ENCODE measurements at regions not wholly inside any gene's neighbourhood (a gene's known extent, or its start where the extent isn't known, plus 50 kb on each side); places are given as distances from the start of the nearest gene placed in this dataset.

DNA sequence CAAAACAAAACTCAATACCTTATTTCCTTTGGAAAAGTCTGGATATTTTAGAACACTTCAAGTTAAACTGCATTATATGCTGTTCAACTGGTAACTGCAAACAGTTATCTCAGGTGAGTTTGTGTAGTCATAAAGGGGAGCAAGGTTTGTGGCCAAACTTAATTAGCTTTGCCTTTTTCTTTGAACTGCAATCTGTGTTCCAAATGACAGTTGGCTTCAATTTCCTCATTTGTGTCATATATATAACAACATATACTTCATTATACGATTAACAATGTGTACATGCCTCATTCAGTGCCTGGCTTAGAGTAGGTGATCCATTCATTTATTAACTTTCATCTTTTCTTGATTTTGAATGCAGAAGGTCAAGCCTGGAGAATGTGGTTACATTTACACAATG lies 55.8 kb downstream of the KCNE4 start:
- no peak for DNase-seq

DNA sequence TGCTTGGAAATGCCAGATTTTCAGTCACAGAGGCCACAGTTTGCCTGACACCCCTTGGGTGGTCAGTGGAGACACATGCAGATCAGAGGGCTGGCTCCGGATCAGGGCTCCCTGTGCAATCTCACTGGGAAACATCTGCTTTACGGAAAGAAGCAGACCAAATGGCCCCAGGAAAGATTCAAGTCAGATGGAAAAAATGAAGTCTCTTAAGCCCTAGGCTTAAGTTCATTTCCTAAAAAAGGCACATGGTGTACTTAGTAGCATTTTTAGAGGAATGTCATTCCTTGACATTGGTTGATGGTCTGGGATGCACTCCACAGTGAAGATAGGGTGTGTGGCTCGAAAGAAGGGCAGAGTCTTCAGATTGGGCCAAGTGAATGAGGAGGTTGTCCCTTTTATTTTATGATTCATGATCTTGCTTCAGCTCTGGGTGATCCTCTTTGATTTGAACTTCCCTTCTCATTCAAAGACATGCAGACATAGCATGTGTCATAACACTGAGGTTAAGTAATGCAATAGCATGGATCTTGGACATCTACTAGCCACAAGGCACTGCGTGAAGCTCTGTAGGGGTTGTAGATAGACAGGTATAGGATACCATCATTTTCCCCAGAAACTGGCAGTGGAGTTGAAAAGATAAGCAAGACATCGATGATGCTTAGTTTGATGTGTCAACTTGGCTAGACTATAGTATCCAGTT lies 56.5 kb downstream of the KCNE4 start:
- DNase-seq, result no peak

DNA sequence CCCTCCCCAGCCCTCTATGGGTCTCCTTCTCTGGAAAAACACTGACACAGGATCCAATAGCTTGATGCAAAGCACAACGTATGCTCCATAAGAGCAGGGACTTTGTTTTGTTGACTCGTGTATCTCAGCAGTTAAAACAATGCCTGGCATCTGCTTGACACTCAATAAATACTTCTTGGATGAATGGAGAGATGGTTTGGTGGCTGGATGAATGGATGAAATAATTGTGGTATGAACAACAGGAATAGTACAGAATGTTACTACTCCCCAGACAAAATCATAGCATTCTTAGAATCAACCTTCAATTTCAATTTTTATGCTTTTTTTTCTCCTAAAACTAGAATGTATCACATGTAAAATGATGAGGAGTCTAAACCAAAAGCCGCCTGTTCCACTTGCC lies 57.4 kb downstream of the KCNE4 start:
- DNase-seq, result no peak

DNA sequence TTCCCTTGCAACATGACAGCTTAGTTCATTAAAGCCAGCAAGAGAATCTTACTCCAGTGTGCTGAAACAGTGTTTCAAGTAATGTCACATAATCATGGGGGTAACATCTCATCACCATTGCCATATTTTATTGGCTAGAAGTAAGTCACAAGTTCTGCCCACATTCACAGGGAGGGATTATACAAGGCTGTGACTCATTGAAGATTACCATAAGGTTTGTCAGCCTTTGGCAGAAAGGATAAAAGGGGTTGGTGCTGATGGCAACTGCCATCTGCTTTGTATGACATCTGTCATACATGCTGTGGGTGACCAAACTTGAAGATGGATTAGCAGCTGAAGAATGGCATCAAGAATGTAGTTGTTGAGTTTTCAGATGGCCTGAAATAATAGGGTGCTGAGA lies 61.2 kb downstream of the KCNE4 start:
- DNase-seq, result no peak

DNA sequence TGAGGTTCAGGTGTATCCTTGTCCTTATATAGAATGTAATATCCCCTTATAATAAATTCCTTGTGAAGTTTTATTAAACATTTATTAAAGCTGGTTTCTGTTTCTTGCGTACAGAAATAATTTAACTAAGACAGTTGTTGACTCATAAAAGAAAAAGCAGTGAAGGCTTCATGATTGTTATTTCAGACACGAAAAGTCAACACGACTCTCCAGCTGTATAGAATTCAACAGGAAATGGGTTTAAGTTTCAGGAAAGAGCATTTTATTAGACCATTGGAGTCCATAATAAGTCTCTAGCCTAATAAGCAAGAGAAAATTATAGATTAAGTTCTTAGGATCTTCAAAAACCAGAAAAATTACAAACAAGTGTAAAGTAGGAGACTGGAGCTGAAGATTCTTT lies 62.2 kb downstream of the KCNE4 start:
- DNase-seq, result no peak

DNA sequence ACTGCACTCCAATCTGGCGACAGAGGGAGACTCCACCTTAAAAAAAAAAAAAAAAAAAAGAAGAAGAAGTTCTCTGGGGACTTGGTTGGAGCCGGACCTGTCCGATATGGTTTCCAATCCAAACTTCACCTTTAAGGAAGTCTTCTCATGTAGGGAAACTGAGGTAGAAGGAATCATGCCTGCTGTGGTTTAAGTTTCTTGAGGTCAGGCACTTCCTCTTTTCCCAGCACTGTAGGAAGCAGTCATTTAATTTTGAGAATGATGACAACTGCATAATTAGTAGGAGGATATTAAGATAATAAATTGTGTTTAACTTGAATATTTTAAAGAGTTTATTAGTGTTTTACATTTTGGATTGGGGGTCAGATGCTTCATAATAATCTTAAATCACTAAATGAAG lies 62.9 kb downstream of the KCNE4 start:
- no peak for DNase-seq

DNA sequence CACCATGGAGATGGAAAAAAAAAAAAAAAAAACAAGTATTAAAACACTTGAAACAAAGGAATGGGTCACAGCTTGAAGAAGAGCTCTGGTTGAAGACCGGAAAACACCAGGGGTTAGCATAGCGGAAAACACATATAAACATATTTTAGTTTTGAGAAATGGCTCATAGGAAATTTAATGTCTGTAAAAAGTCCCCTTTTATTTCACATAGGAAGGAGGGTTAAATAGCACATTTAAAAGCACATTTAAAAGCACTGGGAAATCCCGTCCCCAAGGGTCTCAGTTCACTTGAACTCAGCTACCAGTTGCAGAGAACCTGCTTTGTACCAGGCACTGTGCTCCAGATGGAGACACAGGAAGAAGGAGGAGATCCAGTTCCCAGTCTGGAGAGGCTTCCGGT lies 65.5 kb downstream of the KCNE4 start:
- DNase-seq, result no peak

DNA sequence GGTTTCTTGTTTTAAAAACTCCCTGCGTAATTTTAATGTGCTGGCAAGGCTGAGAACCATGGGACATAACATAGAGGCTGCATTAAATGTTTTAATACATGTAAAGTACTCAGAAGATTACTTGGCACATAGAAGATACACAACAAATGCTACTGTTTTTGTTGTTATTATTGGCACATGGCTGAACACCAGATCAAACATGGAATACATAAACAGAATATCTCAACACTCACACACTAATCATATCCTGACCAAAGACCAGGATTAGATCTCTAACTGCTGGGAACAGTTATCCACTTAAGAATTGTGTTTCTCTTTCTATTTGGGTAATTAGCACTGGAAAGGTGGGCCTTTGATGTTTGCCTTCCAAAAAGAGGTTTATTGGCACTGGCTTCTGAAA lies 69.3 kb downstream of the KCNE4 start:
- no peak for DNase-seq

DNA sequence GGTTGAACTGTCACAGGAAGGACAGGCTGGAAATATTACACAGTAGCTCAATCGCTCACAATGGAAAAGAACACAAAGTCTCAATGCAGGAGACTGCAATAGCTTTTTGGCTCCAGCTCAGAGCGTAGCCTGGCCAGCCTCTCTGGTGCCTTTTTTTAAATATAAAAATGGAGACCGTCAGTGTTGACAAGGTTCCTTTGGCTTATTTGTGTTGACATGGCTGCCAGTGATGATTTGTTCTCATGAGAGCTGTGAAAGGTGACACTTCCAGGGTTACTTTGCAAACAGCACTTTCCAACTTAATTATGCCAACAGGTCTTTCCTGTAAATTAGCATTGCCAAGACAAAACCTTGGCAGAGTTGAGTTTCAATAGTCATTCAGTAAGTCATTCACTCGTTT lies 70.8 kb downstream of the KCNE4 start:
- peak; percentile 41 for DNase-seq

DNA sequence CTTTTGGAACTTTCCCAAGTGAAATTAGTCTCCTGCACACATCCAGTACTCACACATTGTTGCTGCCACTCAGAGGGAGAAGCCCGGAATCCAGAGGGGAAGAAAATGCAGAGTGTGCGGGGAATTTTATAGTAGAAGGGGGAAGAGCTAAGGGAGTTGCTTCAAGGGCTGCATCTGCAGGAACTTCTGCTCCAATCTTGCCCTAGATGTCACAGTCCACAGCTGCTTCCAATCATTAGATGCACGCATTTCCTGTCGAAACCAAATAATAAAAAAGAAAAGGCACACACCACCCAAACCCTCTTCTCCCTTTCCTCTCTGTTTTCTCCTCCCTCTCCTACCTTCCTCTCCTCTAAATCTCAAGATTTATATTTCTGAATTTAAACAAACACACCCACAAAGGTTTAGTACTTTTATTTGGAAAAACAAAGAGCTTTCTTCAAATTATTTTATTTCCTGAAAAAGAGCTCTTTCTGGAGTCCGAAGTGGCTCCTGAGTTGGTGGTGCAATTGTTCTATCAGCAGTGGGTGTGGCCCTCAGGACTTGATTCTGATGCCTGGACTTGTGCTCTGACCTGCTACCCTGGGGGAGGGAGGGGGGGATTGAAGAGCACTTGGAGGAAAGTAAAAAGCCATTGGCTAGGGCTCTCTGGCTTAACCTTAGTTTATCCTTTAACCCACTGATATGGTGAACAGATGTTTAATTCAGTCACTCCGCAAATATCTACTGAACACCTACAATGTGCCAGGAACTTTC lies 72.0 kb downstream of the KCNE4 start:
- DNase-seq, result no peak

DNA sequence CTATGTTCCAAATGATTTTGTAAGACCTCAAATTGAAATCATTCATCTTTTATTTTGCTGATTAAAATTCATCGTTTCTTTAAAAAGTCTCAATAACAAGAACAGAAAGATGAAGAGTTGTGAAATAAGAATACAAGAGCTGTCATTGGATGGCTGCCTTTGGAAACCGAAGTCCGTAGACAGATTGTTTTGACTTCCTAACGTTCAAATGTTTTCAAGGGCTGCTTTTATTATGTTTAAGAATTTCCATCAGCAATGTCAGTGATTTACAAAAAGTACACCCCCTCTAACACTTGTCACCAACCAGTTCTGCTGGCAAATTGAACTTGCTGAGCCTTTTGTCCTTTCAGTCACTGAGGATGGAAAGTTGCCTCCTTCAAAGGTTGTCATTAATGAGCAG lies 89.6 kb downstream of the KCNE4 start:
- DNase-seq, result no peak

DNA sequence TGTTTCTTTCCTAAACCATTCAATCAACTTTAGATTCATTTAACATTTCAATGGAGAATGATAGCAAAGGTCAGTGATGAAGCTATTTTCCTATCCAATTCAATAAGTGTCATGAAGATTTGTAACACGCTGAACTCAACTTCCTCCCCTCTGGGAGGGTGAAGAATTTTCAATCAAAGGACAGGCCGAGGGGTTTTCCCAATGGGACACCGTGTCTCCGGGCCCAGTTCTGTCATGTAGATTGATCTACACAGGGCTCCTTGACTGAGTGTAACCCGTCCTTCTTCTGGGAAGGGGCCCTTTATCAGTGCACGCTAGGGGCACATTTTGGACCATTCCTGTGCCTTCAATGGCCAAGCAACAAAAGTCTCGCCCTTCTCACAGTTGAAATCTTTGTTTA lies 90.1 kb downstream of the KCNE4 start:
- no peak for DNase-seq

DNA sequence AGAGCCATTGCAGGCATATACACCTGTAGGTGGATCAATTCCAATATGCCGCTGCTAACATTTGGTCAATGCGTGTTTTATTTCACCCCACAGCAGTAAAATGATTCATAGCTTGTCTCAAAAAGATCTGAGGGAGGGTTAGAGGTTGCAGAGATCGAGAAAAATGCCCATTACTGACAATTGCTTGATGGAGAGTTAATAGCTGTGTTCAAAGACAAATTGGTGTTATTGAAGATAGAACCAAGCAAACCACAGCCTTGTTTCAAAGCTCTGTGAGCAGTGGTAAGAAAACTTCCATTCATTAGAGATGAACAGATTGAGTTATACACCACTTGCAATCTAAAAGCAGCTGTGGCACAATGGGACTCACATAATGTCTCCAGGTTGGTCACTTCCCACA lies 95.4 kb downstream of the KCNE4 start:
- DNase-seq, result no peak

DNA sequence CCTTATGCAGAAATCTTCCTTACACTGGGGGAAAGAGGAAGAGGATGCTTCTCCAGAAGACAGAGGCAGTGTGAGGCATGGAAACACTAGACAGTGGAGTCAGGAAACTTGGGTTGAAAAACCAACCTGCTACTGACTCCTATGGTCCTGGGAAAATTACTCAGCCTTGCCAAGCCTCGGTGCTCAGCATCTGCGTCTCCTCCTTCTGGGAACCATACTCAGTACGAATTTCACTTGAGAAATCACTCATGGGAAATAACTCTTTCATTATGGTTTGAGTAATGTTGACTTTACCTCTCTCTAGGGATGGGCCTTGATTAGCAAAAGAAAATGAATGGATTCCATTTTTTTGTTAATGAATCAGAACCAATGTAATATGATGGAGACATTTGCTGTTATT lies 96.5 kb downstream of the KCNE4 start:
- DNase-seq, result no peak

DNA sequence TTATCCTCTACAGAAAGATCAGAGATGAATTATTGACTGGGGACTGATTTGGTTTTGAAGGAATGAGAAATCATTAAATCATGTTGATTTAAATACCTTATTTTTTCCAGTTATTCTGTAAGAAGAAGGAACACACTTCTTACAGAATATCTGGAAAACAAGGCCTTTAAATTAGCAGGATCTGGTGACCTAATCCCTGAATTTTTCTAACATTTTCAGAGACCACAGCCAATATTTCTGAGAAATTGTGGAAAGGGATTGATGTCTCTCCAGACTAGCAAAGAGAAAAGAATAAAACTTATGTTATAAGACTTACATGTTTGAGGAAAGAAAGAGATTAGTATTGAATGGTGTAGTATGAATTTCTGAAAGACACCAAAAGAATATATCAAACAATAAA lies 104.0 kb downstream of the KCNE4 start:
- DNase-seq, result no peak

DNA sequence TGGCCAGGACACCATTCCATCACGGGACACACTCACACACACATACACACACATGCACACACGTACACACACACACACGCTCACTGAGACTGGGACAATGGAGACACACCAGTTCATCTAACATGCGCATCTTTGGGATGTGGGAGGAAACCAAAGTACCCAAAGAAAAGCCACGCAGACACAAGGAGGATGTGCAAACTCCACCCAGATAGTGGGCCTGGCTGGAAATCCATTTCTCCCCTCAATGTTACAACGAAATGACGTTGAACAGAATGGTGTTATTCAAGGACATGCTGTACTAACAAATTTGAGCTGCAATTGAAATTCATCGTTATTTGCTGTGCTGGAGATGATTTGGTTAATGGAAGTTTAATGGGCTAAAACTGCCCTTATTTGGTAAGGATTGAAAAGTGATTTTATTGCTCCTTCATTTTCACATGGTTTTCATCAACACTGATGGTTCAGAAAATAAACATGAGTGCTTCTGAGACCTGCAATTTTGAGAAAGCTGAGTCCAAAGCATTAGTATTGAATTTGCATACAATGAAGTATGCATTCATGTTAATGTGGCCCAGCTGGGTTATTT lies 110.0 kb downstream of the KCNE4 start:
- DNase-seq, result no peak

DNA sequence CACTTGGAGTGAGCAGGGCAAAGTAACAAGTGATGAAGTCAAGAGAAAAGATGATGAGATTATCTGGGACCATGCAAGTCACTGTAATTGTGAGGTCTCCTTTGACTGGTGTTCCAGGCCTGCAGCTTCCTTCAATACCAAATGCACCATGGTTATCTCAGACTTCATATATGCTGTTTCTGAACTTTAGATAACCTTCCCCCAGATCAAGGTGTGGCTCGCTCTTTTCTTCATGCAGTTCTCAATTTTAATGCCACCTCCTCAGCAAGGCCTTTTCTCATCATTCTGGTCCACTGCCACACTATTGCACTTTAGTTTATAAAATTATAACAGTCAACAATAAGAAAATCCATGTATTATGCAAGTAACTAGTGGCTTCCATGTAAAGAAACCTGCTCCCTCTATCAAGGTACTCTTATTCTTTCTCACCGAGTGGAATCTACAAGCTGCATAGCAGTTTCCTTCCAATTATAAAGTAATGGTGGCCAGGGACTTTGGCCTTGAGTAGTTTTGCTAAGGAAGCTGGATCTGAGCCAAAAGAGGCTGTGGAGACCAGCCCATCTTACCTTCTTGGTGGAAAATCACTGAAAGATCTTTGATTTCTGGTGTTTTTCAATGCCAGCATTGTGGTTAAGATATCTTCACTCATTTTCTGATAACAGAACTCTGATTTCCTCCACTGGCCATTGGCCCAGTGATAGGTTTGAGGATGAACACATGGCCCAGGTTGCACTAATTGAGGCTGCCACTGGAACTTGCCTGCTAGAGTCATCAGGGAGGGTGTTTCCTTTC lies 113.6 kb downstream of the KCNE4 start:
- DNase-seq, result no peak

DNA sequence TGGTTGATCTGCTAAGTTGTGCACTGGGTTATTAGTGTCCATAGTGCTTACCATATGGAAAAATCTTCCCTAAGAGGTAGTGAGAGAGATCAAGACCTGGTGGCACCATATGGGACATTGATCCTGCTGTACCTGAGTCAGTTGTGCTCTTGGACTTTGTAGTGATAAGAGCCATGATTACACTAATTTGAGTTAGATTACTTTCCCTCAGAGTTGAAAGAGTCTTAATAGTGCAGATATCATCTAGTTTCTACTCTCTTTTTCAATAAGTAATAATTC lies 114.2 kb downstream of the KCNE4 start:
- DNase-seq, result no peak

DNA sequence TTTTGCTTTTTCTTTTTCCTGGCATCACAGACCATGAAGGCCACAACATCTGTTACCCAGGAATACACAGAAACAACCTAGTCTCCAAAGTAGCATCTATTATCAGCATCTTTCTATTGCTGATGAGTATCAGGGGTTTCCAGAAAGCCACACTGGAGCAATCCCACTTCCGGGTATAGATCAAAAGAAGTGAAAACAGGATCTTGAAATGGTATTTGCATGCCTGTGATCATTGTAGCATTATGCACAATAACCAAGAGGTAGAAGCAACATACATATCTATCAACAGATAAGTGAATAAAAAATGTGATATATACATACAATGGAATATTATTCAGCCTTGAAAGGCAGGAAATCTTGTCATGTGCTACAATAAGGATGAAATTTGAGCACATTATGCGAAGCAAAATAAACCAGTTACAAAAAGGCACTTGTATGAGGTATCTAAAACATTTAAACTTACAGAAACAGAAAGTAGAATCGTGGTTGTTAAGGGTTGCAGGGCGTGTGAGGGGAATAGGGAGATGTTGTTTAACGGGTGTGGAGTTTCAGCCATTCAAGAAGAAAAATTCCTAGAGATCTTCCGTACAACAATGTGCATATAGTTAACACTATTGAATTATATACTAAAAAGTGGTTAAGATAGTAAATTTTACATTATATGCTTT lies 115.1 kb downstream of the KCNE4 start:
- DNase-seq, result no peak

DNA sequence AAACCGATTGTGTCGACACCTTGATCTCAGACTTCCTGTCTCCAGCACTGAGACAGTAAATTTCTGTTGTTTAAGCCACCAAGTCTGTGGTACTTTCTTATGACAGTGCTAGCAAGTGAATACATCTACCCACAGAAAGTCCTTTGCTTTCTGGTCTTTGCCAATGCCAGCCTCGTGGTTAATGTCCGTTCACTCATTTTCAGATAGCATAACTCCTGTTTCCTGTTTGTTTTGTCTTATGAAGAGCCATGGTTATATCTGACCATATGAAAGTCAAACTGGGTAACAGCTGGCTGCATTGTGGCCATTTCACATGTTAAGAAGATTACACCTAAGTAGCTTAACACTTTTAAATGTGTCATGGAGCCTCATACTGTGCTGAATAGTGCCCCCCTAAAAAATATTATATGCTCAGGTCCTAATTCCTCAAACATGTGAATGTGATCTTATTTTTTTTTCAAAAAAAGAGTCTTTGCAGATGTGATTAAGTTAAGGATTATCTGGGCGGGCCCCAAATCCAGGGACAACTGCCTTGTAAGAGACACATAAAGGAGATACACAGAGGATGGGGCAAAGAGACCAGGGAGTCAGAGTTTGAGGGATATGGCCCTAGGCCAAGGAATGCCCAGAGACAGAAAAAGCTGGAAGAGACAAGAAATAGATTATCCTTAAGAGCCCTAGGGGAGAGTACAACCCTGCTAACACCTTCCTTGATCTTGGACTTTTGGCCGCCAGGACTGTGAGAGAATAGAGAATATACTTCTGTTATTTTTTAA lies 118.0 kb downstream of the KCNE4 start:
- no peak for DNase-seq

DNA sequence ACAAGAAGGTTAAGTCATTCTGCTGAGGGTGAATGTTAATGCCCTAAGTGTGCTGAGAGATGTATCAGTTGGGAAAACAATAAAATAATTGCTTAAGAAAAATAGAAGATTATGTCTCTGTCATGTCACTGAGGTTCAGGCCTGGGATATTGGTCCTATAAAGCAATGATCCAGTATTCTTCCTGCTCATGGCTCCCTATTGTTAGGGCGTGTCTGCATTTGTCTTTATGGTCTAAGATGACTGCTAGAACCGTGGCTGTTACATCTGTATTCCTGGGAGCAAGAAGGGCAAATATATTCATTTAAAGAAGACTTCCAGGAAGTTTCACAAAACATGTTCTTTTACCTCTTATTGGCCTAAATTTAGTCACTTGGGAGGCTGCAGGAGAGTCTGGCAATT lies 125.0 kb downstream of the KCNE4 start:
- DNase-seq, result no peak

DNA sequence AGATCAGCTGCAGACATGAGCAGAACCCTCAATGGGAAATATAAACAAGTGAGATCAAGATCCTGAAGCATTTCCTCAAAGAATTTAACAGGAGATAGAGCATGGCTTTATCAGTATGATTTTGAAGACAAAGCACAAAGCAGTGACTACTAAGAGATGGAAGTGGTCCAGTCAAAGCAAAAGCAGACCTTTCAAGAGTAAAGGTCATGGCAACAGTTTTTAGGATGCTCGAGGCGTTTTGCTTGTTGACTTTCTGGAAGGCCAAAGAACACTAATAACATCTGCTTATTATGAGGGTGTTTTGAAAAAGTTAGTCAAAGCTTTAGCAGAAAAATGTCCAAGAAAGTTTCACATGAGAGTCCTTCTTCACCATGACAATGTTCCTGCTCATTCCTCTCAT lies 128.5 kb downstream of the KCNE4 start:
- DNase-seq, result no peak

DNA sequence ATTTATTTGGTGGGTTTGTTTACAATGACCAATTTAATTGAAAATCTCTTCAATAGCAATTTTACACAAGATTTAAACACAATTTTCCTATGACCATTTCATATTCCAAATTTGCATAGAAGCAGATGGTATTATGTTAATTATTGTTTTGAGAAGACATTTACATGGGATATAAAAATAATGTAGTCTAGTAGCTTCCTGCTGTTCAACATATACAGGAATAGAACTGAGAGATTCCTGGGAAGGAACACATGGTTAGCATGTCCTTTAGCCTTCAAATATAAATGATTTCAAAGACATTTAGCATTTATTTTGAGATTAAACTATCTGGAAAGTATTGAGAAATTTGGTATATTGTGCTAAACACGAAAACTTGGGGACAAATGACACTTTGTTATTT lies 129.6 kb downstream of the KCNE4 start:
- no peak for DNase-seq
